Smooth muscle cell (in vitro differentiated cells): ENCODE measurements at regions not wholly inside any gene's neighbourhood (a gene's known extent, or its start where the extent isn't known, plus 50 kb on each side); places are given as distances from the start of the nearest gene placed in this dataset.
"Not testable (repeated sequence)": the region's sequence is repeated elsewhere in the genome, so short reads cannot be mapped to it uniquely, and the experiment has no call there.

Experiments
- DNase-seq: peaks from one replicate; lab custom pipeline; 2025; ENCODE audit not compliant: unreplicated experiment; lab: John Stamatoyannopoulos, UW
- H2AFZ ChIP-seq: fragments of 200-600 bp; sonication (generic); 2 replicates; pipeline ENCODE4 v1.6.0; 2016; ENCODE audit warnings: antibody characterized with exemption, low read depth, mild to moderate bottlenecking
- H3F3A ChIP-seq: fragments of 200-600 bp; sonication (generic); 2 replicates; pipeline ENCODE4 v1.6.0; 2017; ENCODE audit warnings: antibody characterized with exemption, low read depth
- H3K27ac ChIP-seq: fragments of 200-600 bp; sonication (generic); 2 replicates; pipeline ENCODE4 v1.5.1; 2016; ENCODE audit warnings: low read depth, mild to moderate bottlenecking
- H3K27me3 ChIP-seq: fragments of 200-600 bp; sonication (generic); 2 replicates; pipeline ENCODE4 v1.6.1; 2016; ENCODE audit warnings: low read depth, mild to moderate bottlenecking
- H3K36me3 ChIP-seq: fragments of 200-600 bp; sonication (generic); 2 replicates; pipeline ENCODE4 v1.5.1; 2016; ENCODE audit warnings: low read depth
- H3K4me1 ChIP-seq: fragments of 200-600 bp; sonication (generic); 2 replicates; pipeline ENCODE4 v1.5.1; 2016; ENCODE audit warnings: low read depth
- H3K4me2 ChIP-seq: fragments of 200-600 bp; sonication (generic); 2 replicates; pipeline ENCODE4 v1.6.0; 2016; ENCODE audit warnings: mild to moderate bottlenecking
- H3K4me3 ChIP-seq: fragments of 200-600 bp; sonication (generic); 2 replicates; pipeline ENCODE4 v1.5.1; 2016; ENCODE audit warnings: mild to moderate bottlenecking
- H3K79me2 ChIP-seq: fragments of 200-600 bp; sonication (generic); 2 replicates; pipeline ENCODE4 v1.6.0; 2016; ENCODE audit warnings: low read depth, mild to moderate bottlenecking
- H3K9ac ChIP-seq: fragments of 200-600 bp; sonication (generic); 2 replicates; pipeline ENCODE4 v1.6.0; 2016; ENCODE audit warnings: low read depth
- H3K9me3 ChIP-seq: fragments of 200-600 bp; sonication (generic); replicated peaks from 2 replicates; pipeline ENCODE4 v1.5.1; 2016; ENCODE audit warnings: low read depth
- H4K20me1 ChIP-seq: fragments of 200-600 bp; sonication (generic); 2 replicates; pipeline ENCODE4 v1.6.0; 2016; ENCODE audit warnings: low read depth
- WGBS: methylation state at CpG from one replicate; pipeline ENCODE4 v1.1.7; 2016; ENCODE audit warnings: low lambda C conversion rate; 5-methylcytosine and 5-hydroxymethylcytosine counted together
- TF ChIP-seq, protein P1 (sequence below): fragments of 200-600 bp; sonication (generic); IDR thresholded peaks from 2 replicates; pipeline ENCODE4 v1.5.1; 2017; ENCODE audit warnings: borderline replicate concordance, mild to moderate bottlenecking, antibody characterized with exemption; ENCODE audit not compliant: insufficient read depth, poor library complexity, severe bottlenecking

DNA sequence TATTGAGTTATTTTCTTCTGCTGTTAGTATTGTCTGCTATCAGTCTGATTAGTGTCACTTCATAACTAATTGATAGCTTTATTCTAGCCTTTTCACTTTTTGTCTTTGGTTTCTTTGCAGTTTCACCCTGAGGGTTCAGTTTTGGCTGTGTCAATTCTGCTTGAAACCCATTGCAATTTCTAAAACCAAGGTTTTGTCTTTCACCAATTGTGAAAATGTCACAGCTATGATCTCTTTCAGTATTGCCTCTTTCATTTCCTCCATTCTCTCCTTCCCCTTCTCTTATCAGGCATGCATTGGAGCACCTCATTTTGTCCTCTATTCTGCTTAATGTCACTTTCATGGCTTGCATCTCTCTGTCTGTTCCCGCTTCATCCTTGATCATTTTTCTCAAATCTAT lies 248.1 kb downstream of the YTHDC2 start:
- no peak overlapping the region for H3K9ac ChIP-seq
- no peak for DNase-seq
- H3K4me1 ChIP-seq, result peaks cover 4% of the 10 kb centered on the region
- H3K79me2 ChIP-seq, result no peaks in the 10 kb centered on the region
- H3K36me3 ChIP-seq, result no peaks in the 10 kb centered on the region
- H3F3A ChIP-seq, result no peaks in the 10 kb centered on the region
- no peaks in the 10 kb centered on the region for H4K20me1 ChIP-seq
- H3K4me2 ChIP-seq, result no peak overlapping the region
- no peaks in the 10 kb centered on the region for H3K27me3 ChIP-seq
- H3K9me3 ChIP-seq, result no peaks in the 10 kb centered on the region
- 88% methylated on average over 1 of the region's 1 CpG for WGBS
- H3K27ac ChIP-seq, result no peak overlapping the region
- no peak overlapping the region for H2AFZ ChIP-seq
- TF ChIP-seq, protein P1, sequence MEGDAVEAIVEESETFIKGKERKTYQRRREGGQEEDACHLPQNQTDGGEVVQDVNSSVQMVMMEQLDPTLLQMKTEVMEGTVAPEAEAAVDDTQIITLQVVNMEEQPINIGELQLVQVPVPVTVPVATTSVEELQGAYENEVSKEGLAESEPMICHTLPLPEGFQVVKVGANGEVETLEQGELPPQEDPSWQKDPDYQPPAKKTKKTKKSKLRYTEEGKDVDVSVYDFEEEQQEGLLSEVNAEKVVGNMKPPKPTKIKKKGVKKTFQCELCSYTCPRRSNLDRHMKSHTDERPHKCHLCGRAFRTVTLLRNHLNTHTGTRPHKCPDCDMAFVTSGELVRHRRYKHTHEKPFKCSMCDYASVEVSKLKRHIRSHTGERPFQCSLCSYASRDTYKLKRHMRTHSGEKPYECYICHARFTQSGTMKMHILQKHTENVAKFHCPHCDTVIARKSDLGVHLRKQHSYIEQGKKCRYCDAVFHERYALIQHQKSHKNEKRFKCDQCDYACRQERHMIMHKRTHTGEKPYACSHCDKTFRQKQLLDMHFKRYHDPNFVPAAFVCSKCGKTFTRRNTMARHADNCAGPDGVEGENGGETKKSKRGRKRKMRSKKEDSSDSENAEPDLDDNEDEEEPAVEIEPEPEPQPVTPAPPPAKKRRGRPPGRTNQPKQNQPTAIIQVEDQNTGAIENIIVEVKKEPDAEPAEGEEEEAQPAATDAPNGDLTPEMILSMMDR, result no peak
- no peak overlapping the region for H3K4me3 ChIP-seq

DNA sequence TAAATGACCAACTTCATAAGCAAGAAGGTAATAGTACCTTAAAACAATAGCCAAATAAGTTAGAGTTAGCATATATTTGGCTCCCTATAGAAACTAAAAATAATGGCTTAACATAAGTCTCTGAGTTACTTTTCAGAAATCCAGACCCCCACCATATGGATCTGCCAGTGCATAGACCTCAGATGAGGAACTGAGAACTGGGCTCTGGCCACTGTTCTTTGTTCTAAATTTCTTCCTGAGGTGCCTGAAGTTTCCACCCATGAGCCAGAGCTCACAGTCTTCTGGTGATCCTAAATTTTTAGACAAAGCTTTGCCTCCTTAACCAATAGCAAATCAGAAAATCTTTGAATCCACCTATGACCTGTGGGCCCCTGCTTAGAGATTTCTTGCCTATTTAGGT lies 250.9 kb downstream of the YTHDC2 start:
- DNase-seq, result no peak
- H3K9ac ChIP-seq, result no peak overlapping the region
- H3K4me1 ChIP-seq, result peaks cover 4% of the 10 kb centered on the region
- H4K20me1 ChIP-seq, result no peaks in the 10 kb centered on the region
- H3K4me3 ChIP-seq, result no peak overlapping the region
- no peaks in the 10 kb centered on the region for H3K9me3 ChIP-seq
- no peaks in the 10 kb centered on the region for H3F3A ChIP-seq
- TF ChIP-seq, protein P1, result no peak
- H2AFZ ChIP-seq, result no peak overlapping the region
- H3K79me2 ChIP-seq, result no peaks in the 10 kb centered on the region
- no peaks in the 10 kb centered on the region for H3K36me3 ChIP-seq
- H3K4me2 ChIP-seq, result no peak overlapping the region
- no peak overlapping the region for H3K27ac ChIP-seq
- no peaks in the 10 kb centered on the region for H3K27me3 ChIP-seq

DNA sequence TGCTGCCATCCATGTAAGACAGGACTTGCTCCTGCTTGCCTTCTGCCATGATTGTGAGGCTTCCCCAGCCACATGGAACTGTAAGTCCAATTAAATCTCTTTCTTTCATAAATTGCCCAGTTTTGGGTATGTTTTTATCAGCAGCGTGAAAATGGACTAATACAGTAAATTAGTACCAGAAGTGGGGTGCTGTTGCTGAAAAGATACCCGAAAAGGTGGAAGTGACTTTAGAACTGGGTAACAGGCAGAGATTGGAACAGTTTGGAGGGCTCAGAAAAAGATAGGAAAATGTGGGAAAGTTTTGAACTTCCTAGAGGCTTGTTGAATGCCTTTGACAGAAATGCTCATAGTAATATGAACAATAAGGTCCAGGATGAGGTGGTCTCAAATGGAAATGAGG lies 253.3 kb downstream of the YTHDC2 start:
- not testable (repeated sequence) for H3K4me2 ChIP-seq, H3K4me3 ChIP-seq
- WGBS, result 76% methylated on average over 2 of the region's 2 CpGs

DNA sequence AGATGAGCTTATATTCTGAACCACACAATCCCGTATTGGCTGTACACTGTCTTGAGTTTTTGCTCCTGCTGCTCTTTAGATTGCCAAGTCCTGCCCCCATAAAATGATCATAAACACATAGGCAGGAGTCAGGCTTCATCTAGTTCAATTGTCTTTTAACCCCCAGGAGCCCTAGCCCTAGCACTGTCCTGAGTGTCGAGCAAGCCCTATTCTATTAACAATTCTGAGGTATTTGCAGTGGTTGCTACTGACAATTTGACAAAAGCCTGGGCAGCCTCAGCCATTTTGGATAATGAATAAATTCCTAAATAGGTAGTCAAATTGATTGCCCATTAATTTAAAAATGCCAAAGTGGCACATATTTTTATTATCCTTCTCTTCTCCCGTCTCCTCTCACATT lies 257.2 kb downstream of the YTHDC2 start:
- Histone ChIP-seq H3K36me3 (no peaks in the 10 kb centered on the region), H3K9ac (no peak overlapping the region), H4K20me1 (no peaks in the 10 kb centered on the region), H3K27me3 (no peaks in the 10 kb centered on the region), H2AFZ (no peak overlapping the region), H3K9me3 (no peaks in the 10 kb centered on the region), H3F3A (no peaks in the 10 kb centered on the region), H3K4me2 (no peak overlapping the region), H3K79me2 (no peaks in the 10 kb centered on the region), H3K4me1 (peaks cover 9% of the 10 kb centered on the region), H3K4me3 (no peak overlapping the region), H3K27ac (no peak overlapping the region)
- no peak for DNase-seq
- TF ChIP-seq, protein P1, result no peak
- 86% methylated on average over 3 of the region's 3 CpGs for WGBS

More for the DNA sequence above, 253.3 kb downstream of the YTHDC2 start:
- not testable (repeated sequence) for H3K9me3 ChIP-seq, H3K9ac ChIP-seq, H3K27me3 ChIP-seq, H2AFZ ChIP-seq, H3K4me1 ChIP-seq, H3K27ac ChIP-seq, H3K79me2 ChIP-seq, DNase-seq, H4K20me1 ChIP-seq, H3K36me3 ChIP-seq, H3F3A ChIP-seq
